ENCODE measurements at regions not wholly inside any gene's neighbourhood (a gene's known extent, or its start where the extent isn't known, plus 50 kb on each side); places are given as distances from the start of the nearest gene placed in this dataset.

GRCh38 chr21:32907521-32907920, 118.2 kb upstream of the OLIG2 start:
- Mint-ChIP-seq H3K4me1 (no peaks in the 10 kb centered on the region), H3K9me3 (peaks cover 1% of the 10 kb centered on the region), H3K4me3 (no peak overlapping the region), H3K36me3 (no peaks in the 10 kb centered on the region), H3K27ac (no peak overlapping the region), H3K27me3 (peaks cover 23% of the 10 kb centered on the region)
- DNase-seq (ENCODE audit: low spot score in 2 of 2) (no peak), ATAC-seq (ENCODE audit: low read depth) (no peak)

GRCh38 chr21:32908534-32908933, 117.2 kb upstream of the OLIG2 start:
- no peak overlapping the region for H3K4me3 Mint-ChIP-seq
- DNase-seq (ENCODE audit: low spot score in 2 of 2): no peak
- no peaks in the 10 kb centered on the region for H3K4me1 Mint-ChIP-seq
- no peaks in the 10 kb centered on the region for H3K36me3 Mint-ChIP-seq
- no peak overlapping the region for H3K27ac Mint-ChIP-seq
- peaks cover 20% of the 10 kb centered on the region for H3K27me3 Mint-ChIP-seq
- ATAC-seq (ENCODE audit: low read depth): no peak
- peaks cover 1% of the 10 kb centered on the region for H3K9me3 Mint-ChIP-seq

- Mint-ChIP-seq H3K9me3 (peaks cover 1% of the 10 kb centered on the region), H3K27me3 (peaks cover 20% of the 10 kb centered on the region), H3K4me1 (no peaks in the 10 kb centered on the region), H3K36me3 (no peaks in the 10 kb centered on the region), H3K4me3 (no peak overlapping the region), H3K27ac (no peak overlapping the region)
- ATAC-seq (ENCODE audit: low read depth) (no peak), DNase-seq (ENCODE audit: low spot score in 2 of 2) (no peak)
Measured at GRCh38 chr21:32909393-32909792, 116.3 kb upstream of the OLIG2 start.

GRCh38 chr21:32914424-32915039, 111.2 kb upstream of the OLIG2 start:
- no peak overlapping the region for H3K4me3 Mint-ChIP-seq
- H3K27ac Mint-ChIP-seq: no peak overlapping the region
- DNase-seq (ENCODE audit: low spot score in 2 of 2): no peak

GRCh38 chr21:32915099-32915498, 110.6 kb upstream of the OLIG2 start:
- DNase-seq (ENCODE audit: low spot score in 2 of 2) (no peak), ATAC-seq (ENCODE audit: low read depth) (no peak)
- Mint-ChIP-seq H3K27me3 (peaks cover 24% of the 10 kb centered on the region), H3K27ac (no peak overlapping the region), H3K36me3 (peaks cover 3% of the 10 kb centered on the region), H3K9me3 (peaks cover 3% of the 10 kb centered on the region), H3K4me3 (no peak overlapping the region), H3K4me1 (no peaks in the 10 kb centered on the region)

More at GRCh38 chr21:32914424-32915039, 111.2 kb upstream of the OLIG2 start:
- no peak for ATAC-seq (ENCODE audit: low read depth)
- Mint-ChIP-seq H3K36me3 (peaks cover 3% of the 10 kb centered on the region), H3K9me3 (peaks cover 4% of the 10 kb centered on the region), H3K27me3 (peaks cover 25% of the 10 kb centered on the region), H3K4me1 (no peaks in the 10 kb centered on the region)

GRCh38 chr21:32916088-32916487, 109.6 kb upstream of the OLIG2 start:
- no peak overlapping the region for H3K4me3 Mint-ChIP-seq
- H3K9me3 Mint-ChIP-seq: peaks cover 3% of the 10 kb centered on the region
- H3K27ac Mint-ChIP-seq: no peak overlapping the region
- DNase-seq (ENCODE audit: low spot score in 2 of 2) (no peak), ATAC-seq (ENCODE audit: low read depth) (no peak)
- peaks cover 20% of the 10 kb centered on the region for H3K27me3 Mint-ChIP-seq
- H3K4me1 Mint-ChIP-seq: no peaks in the 10 kb centered on the region
- peaks cover 3% of the 10 kb centered on the region for H3K36me3 Mint-ChIP-seq

GRCh38 chr21:32916522-32917099, 109.1 kb upstream of the OLIG2 start:
- DNase-seq (ENCODE audit: low spot score in 2 of 2) (no peak), ATAC-seq (ENCODE audit: low read depth) (no peak)
- no peaks in the 10 kb centered on the region for H3K4me1 Mint-ChIP-seq
- no peak overlapping the region for H3K4me3 Mint-ChIP-seq
- H3K27me3 Mint-ChIP-seq: peaks cover 18% of the 10 kb centered on the region
- H3K36me3 Mint-ChIP-seq: peaks cover 3% of the 10 kb centered on the region
- no peak overlapping the region for H3K27ac Mint-ChIP-seq
- H3K9me3 Mint-ChIP-seq: peaks cover 3% of the 10 kb centered on the region

GRCh38 chr21:32917362-32918135, 108.2 kb upstream of the OLIG2 start:
- ATAC-seq (ENCODE audit: low read depth) (no peak), DNase-seq (ENCODE audit: low spot score in 2 of 2) (no peak)
- Mint-ChIP-seq H3K4me1 (no peaks in the 10 kb centered on the region), H3K27ac (no peak overlapping the region), H3K4me3 (no peak overlapping the region), H3K9me3 (peaks cover 3% of the 10 kb centered on the region), H3K27me3 (peaks cover 23% of the 10 kb centered on the region), H3K36me3 (peaks cover 3% of the 10 kb centered on the region)

GRCh38 chr21:32918478-32919120, 107.1 kb upstream of the OLIG2 start:
- Mint-ChIP-seq H3K4me1 (no peaks in the 10 kb centered on the region), H3K4me3 (no peak overlapping the region), H3K27me3 (peaks cover 23% of the 10 kb centered on the region), H3K36me3 (peaks cover 3% of the 10 kb centered on the region), H3K9me3 (peaks cover 3% of the 10 kb centered on the region), H3K27ac (no peak overlapping the region)
- no peak for DNase-seq (ENCODE audit: low spot score in 2 of 2)
- ATAC-seq (ENCODE audit: low read depth): no peak

- no peak overlapping the region for H3K4me3 Mint-ChIP-seq
- H3K9me3 Mint-ChIP-seq: peaks cover 8% of the 10 kb centered on the region
- H3K36me3 Mint-ChIP-seq: peaks cover 3% of the 10 kb centered on the region
- H3K27me3 Mint-ChIP-seq: peaks cover 24% of the 10 kb centered on the region
- DNase-seq (ENCODE audit: low spot score in 2 of 2): no peak
- no peak for ATAC-seq (ENCODE audit: low read depth)
- no peaks in the 10 kb centered on the region for H3K4me1 Mint-ChIP-seq
- H3K27ac Mint-ChIP-seq: no peak overlapping the region
Measured at GRCh38 chr21:32920474-32920873, 105.3 kb upstream of the OLIG2 start.

- H3K4me1 Mint-ChIP-seq: no peaks in the 10 kb centered on the region
- H3K9me3 Mint-ChIP-seq: peaks cover 6% of the 10 kb centered on the region
- DNase-seq (ENCODE audit: low spot score in 2 of 2) (peak; percentile 17 to 43), ATAC-seq (ENCODE audit: low read depth) (peak; percentile 42)
- H3K27ac Mint-ChIP-seq: no peak overlapping the region
- no peak overlapping the region for H3K4me3 Mint-ChIP-seq
- H3K36me3 Mint-ChIP-seq: no peaks in the 10 kb centered on the region
- peaks cover 20% of the 10 kb centered on the region for H3K27me3 Mint-ChIP-seq
Measured at GRCh38 chr21:32921632-32922230, 104.0 kb upstream of the OLIG2 start.

GRCh38 chr21:32925098-32925497, 100.6 kb upstream of the OLIG2 start:
- Mint-ChIP-seq H3K27me3 (peaks cover 9% of the 10 kb centered on the region), H3K4me3 (no peak overlapping the region), H3K36me3 (peaks cover 4% of the 10 kb centered on the region), H3K4me1 (peaks cover 4% of the 10 kb centered on the region), H3K27ac (no peak overlapping the region), H3K9me3 (peaks cover 8% of the 10 kb centered on the region)
- DNase-seq (ENCODE audit: low spot score in 2 of 2) (no peak), ATAC-seq (ENCODE audit: low read depth) (no peak)

- Mint-ChIP-seq H3K27me3 (peaks cover 3% of the 10 kb centered on the region), H3K4me1 (peaks cover 7% of the 10 kb centered on the region), H3K36me3 (peaks cover 6% of the 10 kb centered on the region), H3K27ac (no peak overlapping the region), H3K4me3 (peak overlapping the region; percentile 37), H3K9me3 (peaks cover 6% of the 10 kb centered on the region)
- no peak for ATAC-seq (ENCODE audit: low read depth)
- DNase-seq (ENCODE audit: low spot score in 2 of 2): no peak
Measured at GRCh38 chr21:32929633-32930038, 96.1 kb upstream of the OLIG2 start.

GRCh38 chr21:32930673-32931072, 95.1 kb upstream of the OLIG2 start:
- H3K4me1 Mint-ChIP-seq: peaks cover 7% of the 10 kb centered on the region
- DNase-seq (ENCODE audit: low spot score in 2 of 2) (no peak), ATAC-seq (ENCODE audit: low read depth) (no peak)
- H3K36me3 Mint-ChIP-seq: peaks cover 6% of the 10 kb centered on the region
- no peak overlapping the region for H3K27ac Mint-ChIP-seq
- peaks cover 3% of the 10 kb centered on the region for H3K27me3 Mint-ChIP-seq
- H3K9me3 Mint-ChIP-seq: peaks cover 1% of the 10 kb centered on the region
- no peak overlapping the region for H3K4me3 Mint-ChIP-seq

All from memory B cell (primary cell).